LoVo (cell line): ENCODE measurements at regions not wholly inside any gene's neighbourhood (a gene's known extent, or its start where the extent isn't known, plus 50 kb on each side); places are given as distances from the start of the nearest gene placed in this dataset.

Experiments used
- DNase-seq: peaks from one replicate; pipeline ENCODE4 v3.0.0-alpha.2; 2016; ENCODE audit warnings: low spot score

DNA sequence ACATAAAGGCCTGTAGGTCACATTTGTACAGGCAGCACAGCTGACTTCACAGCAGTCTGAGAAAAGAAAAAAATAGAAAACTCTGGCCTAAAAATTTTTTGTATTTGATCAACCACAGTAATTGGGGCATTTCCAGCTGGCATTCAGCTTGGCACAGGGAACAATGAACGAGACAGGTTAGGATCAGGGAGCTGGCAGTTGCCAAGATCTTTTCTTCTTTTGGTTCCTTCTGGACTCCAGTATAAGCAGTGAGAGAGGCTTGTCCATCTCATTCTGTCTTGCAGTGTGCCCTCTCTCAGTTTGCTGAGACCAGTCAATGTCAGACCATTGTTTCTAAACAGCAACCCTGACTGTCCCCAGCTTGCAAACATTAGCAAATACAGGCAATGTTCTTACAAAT is 601.1 kb downstream of the TLR4 start:
- DNase-seq, result no peak

DNA sequence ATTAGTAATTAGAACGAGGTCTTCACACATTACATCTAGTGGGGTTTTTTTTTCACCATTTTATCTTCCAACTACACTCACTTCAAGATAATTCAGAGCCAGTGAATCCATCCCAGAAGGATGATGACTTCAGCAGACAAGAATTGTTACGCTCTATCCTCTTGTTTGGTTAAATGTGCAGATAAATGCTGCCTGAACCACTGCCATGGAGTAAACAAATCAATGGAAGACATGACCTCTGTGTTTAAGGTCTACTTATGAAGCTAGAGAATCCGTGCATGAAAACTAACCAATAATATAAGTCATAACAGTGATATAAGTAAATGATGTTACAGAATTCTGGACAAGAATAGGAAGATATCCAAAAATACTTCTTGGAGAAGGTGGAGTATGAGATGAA is 602.6 kb downstream of the TLR4 start:
- DNase-seq, result no peak

DNA sequence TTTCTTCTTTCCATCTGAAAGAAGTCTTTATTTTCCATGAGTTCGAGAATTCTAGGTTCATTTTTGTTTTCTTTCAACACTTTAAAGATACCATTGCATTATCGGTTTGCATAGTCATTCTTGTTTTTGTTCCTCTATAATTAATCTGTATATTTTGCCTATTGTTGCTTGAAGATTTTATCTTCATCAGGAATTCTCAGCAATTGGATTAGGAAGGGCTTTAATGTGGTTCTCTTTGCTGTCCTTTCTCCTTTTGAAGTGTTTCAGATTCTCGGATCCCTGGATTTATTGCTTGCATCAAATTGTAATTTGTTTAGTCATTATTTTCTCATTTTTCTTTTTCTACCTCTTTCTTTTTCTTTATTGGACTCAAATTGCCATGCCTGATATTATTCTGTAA is 609.8 kb downstream of the TLR4 start:
- no peak for DNase-seq

DNA sequence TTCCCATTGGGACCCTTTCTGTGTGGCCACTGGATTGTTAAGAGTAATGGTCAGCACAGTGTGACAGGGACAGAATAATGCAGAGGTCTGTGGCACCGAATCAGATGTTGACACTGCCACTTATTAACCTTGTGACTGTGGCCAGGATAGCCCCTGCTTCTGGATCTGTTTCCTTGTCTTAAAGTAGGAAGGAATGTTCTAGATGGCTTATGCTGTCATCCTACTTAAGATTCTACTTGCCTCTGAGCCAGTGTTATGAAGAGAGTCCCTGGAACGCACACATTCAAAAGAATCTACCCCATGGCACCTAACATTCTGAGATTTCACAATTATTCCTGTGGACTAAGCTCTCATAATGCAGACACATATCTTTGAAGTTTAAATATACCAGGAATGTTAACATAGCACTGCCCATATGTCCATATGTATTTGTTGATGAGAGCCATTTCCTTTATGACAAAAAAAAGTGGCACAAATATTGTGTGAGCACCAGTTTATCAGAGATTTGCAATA is 612.7 kb downstream of the TLR4 start:
- no peak for DNase-seq

DNA sequence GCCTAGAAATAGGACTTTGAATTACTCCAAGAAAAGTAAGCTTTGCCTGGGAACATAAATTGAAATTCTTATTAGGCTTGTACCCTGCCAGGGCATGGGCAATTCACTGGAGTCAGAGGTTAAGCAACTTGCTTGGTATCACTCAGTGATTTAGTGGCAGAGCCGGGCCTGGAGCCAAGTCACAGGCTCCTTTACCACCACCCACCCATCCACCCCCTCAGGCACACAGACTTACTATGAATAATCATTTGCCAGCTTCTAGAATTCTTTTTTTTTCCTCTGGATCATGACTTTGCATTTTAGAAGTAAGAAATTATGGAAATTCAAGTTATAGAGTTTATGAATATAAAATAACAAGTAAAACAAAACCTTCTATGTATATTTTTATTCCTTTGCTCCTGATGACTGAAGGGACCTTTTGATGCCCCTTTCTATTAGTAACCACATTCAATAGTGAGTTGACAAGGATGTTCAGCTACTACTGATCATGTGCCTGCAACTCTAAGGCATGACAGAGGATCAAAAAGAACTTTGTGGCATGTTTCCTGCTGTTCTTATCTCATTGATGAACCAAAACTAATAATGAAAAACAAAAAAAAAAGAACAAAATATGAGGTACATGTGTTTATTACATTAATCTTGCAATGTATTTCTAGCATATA is 614.7 kb downstream of the TLR4 start:
- no peak for DNase-seq

DNA sequence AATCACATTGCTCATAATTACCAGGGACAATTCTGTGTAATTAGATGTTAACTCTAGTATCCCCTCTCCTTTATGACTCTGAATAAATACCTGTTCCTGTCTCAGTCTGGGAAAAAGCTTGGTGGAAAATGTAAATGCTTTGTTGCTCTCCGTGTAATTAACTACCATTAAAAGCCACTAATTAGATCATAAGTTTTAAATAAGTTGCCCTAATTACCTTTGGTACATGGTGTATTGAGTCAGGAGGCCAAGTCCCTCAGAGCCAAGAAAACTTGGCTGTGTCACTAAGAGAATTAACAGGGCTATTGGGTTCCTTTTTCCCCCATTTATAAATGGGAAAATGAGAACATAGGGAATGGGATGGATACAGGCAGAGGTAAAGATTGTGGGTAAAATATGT is 617.6 kb downstream of the TLR4 start:
- no peak for DNase-seq

DNA sequence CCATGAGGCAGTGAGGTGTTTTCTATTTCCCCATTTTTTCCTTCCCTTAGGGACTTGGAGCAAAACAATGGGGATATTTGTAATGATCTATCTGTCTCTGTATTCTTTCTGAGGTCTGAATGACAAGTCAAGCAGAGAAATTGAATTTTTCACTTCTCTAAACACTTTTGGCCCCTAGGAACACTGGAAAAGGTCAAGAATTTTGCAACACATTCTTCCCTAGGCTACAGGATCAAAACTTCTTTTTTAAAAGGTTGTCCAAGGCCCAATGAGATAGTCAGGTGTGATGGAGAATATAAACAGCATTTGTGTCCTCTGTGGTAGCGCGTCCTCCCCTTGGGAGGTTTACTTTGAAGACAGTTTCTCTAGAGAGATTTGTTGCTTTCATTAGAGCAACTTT is 620.5 kb downstream of the TLR4 start:
- DNase-seq, result no peak

DNA sequence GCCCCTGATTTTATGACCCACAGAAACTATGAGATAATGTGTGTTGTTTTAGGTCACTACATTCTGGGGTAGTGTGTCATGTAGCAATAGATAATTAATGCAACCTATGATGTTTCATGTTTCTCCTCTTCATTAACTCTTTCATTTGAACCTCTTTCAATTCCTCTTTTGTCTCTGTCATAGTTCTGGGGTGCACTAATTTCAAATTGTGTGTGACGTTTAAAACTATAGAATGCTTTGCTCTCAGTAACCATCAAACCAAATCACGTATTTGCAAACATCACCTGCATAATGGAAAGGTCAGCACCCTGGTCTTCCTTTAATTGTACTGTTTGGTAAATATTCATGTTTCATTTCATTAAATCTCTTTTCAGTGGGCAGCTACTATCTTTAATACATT is 621.6 kb downstream of the TLR4 start:
- no peak for DNase-seq

DNA sequence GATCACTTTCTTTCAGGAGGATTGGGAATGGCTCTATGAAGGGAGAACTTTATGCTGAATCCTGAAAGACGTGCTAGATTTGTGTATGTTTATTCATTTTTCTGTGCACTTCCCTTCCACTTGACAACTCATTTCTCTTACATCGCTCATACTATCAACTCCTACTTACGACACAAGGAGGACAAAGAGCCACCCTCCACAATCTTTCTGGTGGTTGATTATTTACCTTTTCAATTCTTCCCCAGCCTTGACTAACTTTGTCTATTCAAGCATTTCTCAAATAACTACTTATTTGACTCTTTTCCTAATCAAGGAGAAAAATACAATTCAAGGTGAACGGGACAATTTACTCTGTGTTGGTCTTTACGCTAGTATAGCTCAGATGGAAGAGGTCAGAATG is 622.1 kb downstream of the TLR4 start:
- no peak for DNase-seq

DNA sequence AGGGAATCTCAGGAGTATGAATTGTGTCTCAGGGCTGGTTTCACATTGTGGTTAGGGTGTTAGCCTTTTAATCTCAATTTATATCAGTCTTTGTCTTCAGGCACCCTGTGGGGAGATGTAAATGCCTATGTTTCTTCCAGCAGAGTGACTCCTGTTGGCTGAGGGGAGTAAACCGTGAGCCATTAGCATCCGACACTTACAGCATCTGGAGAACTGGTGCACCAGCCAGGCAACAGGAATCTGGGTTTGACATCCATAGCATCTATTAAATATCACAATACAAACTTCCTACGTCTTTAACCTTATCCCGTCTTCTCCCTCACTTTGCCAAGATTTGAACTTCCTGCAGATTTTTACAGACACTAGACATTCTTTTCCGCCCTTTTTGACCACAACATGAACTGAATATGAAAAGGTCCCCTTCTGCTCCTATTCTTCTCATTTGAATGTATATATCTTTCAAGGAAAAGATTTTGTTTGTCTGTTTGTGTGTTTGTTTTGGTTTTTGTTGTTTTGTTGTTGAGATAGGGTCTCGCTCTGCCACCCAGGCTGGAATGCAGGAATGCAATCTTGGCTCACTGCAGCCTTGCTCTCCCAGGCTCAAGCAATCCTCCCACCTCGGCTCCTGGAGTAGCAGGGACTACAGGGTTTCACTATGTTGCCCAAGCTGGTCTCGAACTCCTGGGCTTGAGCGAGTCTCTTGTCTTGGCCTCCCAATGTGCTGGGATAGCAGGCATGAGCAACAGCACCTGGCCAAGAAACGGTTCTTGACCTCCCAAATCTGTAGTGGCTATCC is 626.2 kb downstream of the TLR4 start:
- no peak for DNase-seq

DNA sequence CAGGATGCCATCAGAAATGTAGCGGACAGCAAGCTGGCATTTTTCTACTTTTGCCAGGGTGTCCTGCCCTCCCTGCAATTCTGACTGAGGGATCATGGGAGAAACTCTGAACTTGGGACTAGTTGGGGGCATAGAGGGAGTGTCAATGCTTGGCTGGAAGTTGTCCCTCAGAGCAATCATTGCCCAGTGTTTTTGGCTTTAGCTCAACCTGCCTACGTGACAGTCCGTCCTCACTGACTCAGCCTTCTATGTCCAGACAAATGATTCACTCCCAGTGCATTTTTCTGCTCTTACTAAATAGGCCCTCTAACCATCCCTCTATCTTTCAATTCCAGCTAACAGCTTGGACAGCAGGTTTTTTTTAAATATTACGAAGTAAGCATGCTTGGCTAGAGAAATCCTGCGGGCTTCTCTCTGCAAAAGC is 627.4 kb downstream of the TLR4 start:
- DNase-seq, result no peak

DNA sequence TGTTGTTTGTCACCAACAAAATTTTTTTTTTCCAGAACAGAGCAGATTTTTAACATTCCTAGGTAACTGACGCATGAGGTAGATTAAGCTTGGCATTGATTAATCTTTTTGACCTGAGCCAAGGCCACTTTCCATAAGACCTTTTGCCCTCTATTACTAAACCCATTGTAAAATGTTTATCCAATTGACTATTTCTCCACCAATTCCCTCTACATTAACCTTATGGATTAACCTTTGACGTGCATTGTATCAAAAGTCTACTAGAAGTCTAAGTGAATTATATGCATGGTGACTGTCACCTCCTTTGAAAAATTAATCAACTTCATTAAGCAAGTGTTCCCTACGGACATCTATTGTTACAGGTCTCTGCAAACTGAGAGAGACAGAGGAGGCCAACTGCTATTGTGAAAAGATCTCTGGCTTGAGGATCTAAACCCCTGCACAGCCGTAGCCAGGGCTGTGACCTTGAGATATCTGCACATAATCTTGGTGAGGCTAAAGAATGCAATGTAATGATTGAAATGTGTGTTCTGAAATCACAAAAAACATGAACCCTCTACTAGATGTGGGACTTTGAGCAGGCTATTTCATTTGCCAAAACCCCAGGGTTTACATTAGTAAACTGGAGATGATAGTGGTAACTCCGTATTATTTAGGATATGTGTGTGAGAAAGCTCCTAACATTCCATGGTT is 632.2 kb downstream of the TLR4 start:
- no peak for DNase-seq

DNA sequence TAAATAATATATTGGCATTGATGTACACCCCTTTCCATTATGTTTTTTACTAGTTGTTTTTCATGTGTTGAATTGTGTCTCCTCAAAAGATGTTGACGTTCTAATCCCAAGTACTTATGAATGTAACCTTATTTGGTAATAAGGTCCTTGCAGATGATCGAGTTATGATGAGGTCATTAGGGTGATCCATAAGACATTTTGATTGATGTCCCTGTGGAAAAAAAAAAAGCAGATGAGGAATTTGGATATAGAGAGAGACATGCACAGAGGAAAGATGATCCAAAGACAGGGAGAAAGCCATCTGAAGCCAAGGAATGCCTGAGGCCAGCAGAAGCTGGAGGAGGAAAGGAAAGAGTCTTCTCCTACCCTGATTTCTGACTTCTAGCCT is 632.7 kb downstream of the TLR4 start:
- DNase-seq, result no peak

DNA sequence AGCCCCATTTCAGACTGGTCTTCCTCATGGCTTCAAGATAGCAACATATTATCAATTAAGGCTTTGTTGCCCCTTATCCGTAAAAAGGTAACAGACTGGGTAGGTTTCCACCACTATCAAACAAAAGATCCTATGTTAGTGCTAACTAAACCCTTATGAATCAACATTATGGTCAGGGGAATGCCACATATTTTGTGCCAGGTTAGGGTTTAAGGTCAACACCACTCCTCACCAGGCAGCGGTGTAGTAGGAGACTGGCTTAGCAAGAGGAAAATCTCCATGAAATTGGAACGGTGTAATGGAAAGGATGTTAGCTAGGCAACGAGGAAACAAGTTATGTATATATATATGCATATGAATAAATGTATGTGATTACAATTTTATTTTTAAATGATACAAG is 655.8 kb downstream of the TLR4 start:
- DNase-seq, result no peak

DNA sequence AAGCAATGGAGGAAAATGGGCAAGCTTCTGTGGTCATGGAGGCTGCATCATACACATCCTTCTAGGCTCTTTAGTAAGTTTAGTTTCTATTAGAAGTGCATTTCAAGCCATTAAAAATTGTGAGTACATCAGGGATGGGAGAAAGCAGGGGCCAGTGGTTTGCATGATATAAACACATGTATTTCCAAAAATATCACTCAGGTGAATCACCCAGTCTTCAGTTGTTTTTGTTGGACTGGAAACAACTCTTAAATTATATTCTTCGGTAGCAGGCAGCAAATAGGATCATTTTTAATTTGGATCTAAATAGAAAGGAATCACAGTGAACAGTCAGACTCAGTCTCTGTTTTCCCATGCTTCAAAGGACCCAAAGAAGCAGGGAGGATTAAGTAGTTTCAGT is 657.9 kb downstream of the TLR4 start:
- no peak for DNase-seq

DNA sequence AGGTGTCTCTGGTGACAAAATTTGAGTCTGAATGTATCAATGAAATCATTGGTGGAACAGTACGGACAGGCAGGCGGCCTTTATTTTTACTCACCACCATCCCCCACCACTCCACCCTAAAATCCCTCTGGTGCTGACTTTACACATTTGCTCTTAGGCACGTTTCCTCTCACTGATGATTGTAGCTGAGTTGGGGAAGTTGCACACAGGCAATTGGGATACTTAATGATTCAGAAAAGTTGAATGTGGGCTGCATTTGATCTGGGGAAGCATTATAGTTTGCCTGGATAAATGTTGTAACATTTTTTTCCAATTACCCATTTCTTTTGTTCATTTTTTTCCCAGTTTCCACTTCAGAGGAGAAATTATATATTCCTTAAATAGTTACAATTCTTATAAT is 658.4 kb downstream of the TLR4 start:
- no peak for DNase-seq

DNA sequence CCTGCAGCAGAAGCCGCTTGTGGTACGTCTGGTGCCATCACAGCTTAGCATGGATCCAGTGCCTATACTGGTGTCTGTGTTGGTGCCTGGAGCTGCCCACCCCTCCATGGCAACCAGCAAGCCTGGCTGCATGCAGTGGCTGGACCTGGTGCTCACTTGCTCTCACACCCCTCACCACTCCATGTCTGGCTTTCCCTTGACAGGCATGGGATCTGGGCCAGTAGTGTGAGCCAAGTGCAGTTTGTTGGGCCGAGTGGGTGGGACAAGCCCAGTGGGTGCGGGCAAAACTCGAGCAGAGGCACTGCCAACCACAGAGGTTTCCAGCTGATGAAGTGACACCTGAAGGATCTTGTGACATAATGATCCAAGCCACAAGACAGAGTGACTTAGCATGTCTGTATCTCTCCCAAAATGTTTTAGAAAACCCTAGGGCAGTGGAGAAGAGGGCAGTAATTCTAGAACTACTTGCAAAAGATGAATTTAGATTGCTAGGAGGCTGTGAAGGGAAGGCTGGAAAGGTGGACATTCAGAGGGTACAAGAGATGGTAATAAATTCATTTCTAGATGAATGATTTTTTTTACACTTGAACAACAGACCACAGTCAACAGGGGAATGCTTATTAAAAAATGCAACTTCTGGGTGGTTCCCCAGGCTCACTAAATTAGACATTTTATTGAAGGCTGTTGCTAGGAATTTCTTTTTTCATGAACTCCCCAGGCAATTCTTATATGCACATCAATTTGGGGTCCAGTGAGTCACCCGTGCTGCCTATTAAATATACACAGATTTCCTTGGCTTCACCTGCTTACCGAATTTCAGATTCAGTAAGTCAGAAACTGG is 660.3 kb downstream of the TLR4 start:
- DNase-seq, result no peak

DNA sequence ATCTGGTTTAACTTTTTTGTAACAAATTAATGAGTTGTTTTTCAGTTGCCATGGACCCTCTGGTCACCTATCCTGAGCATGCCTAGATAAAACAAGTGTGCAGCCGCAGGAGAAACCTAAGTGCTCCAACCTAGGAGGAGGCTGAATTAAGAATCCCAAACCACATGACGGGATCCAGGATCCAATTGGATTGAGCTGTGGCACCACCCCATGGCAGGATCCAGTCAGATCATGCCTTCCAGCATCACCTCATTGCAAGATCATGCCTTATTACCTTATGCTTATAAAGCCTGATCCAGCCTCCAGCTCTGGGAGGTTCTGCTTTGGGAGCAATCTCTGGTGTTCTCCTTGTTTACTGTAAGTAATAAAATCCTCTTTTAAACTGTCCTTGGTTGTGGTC is 662.0 kb downstream of the TLR4 start:
- DNase-seq, result no peak

DNA sequence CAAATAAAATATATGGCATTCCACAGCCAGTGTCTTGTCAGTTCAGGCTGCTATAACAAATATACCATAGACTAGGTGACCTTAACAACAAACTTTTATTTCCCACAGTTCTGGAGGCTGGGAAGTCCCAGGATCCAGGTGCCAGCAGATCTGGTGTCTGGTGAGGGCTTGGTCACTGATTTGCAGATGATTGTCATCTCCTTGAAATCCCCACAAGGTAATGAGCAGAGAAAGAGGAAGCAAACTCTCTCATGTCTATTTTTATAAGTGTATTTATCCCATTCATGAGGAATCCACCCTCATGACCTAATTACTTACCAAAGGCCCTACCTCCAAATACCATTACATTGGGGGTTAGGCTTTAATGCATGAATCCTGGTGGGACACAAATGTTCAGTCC is 663.2 kb downstream of the TLR4 start:
- no peak for DNase-seq

DNA sequence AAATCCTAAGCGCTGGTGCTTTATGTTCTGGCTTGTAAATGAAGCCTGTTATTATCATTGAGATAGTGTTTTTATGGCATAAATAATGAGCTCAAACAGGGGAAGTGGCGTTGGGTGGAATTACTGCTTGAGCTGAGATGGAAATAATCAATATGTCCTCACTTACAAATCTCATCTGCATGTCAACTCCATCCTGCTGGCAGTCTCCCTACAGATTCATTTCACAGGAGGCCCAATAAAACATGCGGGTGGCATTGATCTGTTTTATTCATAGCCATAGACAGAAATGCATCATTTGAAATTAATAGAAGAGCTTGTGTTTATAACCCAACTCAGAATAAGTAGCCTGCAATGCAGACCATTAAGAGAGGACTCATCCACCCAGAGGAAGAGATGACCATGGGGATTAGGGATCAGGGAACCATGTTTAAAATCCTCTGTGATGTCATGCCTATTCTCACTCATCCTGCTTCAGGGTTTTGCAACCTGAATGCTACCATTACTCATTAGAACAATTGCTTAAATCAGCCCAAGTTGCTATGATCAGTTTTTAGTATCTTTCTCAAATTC is 680.4 kb downstream of the TLR4 start:
- no peak for DNase-seq

DNA sequence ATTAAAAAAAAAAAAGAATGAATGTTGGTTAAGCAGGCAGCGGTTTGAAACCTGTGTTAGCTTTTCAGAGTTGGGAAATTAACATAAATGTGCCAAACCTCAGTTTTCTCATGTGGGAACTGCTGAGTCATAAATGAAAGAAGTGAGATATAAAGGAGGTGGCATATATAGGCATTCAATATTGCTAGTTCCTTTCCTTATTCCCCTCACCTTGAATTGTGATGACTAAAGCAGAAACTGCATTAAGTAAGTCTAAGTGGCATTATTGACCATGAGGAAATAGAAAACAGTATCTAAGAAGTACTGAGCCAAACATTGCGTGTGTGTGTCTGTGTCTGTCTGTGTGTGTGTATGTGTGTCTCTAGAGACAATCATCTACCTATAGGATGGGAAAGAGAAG is 691.2 kb downstream of the TLR4 start:
- no peak for DNase-seq

DNA sequence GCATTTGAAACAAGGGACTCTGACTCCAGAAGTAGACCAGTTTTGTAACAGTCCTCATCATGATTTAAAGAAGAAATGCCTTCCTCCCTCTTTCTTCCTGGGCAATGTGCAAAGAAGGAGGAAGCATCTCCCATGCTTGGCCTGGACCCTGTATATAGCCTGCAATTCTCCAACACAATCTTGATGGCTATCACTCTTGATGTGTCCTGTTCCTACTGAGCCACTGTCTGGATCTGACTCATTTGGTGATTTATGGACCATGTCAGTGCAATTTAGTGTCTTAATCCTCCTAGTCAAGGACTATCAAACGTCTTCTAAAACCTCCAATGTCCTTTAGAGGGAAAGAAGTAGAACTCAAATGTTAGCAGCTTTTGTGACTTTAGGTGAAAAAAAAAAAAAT is 697.3 kb downstream of the TLR4 start:
- DNase-seq, result no peak
